GM18907 (cell line): ENCODE measurements at regions not wholly inside any gene's neighbourhood (a gene's known extent, or its start where the extent isn't known, plus 50 kb on each side); places are given as distances from the start of the nearest gene placed in this dataset.

ENCODE experiments used
- ATAC-seq: cut with Tn5 transposase; IDR thresholded peaks from one replicate; pipeline ENCODE4 v1.9.1; 2021; ENCODE audit warnings: mild to moderate bottlenecking, moderate library complexity; ENCODE audit not compliant: unreplicated experiment

DNA sequence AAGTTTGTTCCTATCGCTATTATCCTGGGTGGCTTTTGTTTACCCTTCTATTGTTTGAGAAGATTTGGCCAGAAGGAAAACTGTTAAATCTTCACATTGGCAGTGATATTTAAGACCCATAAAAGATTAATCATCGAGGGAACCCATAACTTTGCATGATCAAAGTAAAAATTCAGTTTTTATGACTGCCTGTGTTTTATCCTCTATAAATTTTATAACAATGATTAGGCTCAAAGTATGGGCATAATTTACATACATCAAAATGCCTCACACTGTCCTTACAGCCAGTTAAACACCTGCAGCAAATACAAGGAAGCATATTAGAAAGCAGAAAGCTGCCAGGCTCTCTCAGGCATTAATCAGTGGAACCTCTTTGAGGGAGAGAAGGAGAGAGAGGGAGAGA lies 289.1 kb downstream of the ICOS start:
- ATAC-seq, result no peak

DNA sequence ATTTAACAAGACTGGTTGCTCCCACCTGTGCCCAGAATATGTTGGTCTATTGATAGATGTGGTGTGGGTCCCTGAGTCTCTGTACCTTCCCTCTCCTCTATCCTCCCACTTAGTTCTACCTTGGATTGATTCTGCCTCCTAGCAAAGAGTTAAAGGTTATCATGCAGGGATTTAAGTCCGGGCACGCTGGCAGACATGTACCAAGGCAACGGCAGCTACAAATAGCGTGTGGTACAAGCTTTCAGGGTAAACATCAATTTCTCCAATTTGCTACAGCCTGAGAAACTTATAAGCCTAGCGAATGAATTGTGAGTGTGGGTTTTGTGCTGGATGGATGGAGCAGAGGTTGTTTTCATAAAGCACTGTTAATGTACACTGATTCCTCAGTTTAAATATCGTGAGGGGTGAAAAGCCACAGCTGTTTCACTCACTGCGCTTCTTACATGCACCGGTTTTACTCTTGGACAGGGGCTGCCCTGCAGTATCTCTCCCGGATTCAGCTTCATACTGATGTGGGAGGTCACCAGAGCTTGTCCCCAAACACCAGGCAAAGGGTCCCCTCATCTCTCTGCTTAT lies 289.8 kb downstream of the ICOS start:
- no peak for ATAC-seq

DNA sequence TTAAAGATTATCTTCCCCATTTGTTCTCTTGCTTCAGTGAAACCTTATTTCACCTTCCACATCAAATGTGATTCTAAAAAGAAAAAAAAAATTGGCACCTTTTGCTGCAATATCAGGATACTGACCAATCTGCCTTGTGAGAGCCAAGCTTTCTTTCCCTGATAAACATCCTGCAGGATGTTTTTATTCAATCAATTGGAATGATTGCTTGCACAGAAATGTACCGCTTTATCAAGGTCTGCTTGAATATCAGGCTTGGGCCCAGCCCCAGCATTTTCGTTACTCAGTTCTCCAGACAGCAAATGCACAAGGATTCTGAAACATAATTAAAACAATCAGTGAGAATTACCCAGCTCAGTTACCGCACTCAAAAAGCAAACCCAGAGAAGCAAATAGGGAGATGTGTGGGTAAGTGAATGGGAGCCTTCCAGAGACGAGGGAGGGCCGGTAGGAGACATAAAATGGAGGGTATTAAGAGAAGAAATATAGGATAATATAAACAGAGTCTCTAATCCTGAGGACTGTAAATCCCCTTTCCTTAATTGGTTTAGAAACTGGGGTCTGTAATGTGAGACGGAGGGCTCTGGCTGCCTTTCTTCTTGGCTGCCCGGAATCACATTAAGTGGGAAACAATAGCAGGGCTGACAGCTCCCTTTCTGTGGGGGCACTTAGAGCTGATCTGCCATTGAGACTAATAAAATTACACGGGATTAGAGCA lies 291.8 kb downstream of the ICOS start:
- ATAC-seq, result no peak

DNA sequence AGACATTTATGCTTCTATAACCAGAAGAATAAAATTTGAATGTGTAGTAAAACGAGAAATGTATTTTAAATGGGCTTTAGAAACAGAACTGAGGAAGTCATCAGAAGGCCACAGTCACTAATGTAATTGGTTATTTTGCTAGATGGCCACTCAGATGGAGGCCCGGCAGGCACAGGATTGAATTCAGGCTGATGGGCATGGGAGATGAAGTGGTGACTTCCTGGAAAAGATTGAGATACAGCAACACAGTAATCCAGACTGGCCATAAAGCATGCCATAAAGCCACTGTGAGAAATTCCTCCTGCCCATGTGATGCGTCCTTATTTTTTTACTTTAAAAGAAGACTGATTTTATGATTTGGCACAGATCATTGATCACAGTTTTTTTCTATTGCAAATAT lies 297.7 kb downstream of the ICOS start:
- ATAC-seq, result no peak

DNA sequence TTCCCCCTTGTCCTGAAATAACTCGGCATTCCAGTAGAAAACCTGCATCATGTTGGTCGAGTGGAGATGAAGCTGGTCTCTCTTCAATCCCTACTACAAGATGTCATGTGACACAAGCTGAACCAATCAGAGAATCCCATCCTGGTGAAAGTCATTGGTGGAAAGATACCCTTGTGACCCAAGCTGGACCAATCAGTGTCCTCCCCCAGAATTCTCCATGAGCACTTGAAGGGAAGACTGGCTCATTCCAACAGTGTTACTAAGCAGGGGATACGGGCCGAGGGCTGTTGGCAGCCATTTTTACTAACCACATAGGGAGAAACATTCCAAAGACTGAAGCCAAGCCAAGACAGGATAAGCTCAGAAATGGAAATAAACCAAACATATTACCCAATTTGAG lies 298.3 kb downstream of the ICOS start:
- no peak for ATAC-seq

DNA sequence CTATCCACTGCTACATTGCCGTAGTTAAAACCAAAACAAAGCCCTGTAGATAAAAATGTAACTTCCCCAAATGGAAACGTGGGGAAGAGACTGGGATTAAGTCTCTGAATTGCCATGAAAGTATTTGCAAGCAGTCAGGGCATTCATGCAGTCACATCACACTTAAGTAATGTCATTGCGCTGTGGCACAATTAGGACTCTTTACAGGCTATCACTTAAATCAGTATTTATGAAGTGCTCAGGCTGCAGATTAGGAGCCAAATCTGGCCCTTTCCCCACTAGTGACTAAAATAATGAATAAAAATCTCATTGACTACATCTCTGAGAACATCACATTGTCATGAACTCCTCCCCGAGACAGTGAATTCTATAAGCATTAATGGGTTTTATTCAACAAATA lies 300.9 kb downstream of the ICOS start:
- ATAC-seq, result no peak

DNA sequence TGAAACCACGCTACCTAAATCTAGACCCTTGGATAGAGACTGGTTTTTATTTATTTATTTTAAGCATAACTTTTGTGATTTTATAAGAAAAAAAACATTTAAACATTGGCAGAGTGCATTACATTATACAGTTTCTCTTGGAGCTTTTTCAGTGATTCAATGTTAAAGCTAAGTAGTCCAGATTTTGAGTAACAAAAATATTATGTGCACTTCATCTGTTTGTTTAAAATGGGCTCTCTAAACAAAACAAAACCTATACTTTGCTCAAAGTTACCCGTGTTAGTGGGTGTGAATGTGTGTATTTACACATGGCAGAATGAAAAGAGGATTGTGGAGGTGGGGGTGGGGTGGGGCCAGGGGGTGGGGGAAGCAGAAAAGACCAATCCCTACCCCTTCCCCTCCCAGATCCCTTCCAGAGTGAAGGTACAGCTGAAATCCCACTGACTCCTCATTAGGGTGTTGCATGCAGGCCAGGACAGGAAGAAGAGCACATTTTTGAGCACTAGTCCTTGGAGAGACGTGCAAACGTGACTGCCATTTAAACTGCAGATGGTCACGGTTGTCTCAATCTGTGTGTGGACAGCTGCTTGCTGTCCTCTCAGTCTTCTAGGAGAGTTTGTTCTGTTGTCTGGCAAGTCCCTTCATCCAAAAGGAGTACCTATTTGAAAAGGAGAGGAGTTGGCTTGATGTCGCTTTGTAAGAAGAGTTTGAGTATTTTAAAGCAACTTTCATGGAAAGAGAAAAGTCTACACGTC lies 303.0 kb downstream of the ICOS start:
- ATAC-seq, result no peak

DNA sequence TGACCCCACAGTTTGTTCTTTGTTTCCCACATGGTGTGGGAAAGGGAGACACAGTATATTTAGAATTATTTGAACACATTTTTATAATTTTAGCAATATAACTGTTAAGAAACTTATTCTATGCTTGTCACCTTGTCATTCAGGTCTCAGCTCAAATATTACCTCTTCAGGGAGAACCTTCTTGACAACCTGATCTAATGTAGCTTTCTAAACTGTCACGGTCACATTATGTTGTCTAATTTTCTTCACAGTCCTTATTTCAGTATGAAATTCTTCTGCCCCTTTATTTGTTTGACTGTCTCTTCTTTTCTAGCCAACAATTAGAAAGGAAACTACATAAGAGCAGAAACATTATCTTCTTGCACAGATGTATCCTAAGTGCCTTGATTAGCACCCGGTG lies 304.3 kb upstream of the PARD3B start:
- no peak for ATAC-seq

DNA sequence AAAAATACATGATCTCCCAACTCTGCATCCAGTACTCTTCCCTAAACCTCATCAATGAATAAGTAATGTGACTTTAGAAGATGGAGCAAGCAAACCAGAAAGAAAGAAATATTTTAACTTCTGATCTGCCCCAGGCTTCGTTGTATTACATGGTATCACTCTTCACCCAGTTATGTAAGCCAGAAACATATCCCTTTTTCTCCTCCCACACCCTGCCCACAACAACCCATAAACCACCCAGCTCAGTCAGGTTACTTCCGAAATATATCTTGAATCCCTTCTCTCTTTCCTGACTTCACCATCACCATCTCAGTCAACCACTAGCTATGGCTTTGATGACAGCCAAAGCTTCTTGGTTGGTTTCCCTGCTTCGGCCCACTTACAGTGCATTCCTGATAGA lies 295.8 kb upstream of the PARD3B start:
- no peak for ATAC-seq

DNA sequence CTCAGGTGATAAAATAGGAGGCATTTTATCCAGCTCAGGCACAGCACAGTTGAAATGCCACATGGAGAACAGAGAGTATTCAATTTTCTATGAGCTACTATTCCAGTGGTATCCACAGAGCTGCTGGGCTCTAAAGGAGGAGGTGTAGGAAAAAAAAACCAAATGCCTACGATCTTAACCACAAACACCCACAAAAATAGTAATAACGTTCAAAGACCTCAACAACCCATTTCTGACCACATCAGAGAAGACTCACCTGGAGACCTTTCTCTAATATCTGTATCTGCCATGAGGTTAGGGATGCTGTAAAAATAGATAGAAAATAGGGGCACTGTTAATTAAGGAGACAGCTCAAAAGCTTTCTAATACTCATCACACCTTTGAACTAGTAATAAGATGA lies 294.6 kb upstream of the PARD3B start:
- peak; percentile 28 for ATAC-seq

DNA sequence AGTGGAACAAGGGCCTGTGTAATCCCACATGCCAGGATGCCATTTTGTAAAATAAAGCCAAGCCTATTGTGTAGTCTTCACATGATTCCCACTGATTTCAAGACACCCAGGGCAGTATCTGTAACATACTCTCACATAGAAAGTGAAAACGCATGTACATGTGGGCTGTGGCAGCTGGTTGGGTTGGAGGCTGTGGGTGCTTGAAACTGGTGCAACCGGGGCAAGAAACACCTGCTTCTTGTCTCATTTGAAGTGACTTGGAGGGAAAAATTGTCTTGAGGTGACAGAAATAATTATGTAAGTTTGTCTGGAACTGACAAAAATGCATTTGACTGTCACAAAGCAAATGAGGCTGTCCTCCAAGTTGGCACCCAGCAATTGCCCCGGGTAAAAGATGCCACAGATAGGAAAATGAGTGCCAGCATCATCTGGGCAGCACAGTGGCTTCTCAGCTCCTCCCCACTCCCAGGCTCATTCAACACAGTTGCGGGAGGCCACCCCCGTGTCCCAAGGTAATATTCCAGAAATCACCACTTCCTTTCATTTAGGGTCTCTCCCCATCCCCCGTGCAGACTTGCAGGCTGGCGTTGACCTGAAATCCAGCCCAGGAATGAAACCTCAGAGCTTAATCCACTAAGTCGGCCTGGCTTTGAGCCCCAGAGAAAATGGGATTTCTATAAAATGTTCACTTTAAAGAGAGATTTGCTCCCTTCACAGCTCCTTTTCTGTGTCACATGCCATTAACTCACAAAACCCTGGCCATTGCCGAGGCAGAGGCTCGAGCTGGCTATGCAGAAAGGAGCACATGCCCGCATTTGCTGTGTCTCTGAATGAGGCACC lies 293.9 kb upstream of the PARD3B start:
- peak; percentile 75 for ATAC-seq

DNA sequence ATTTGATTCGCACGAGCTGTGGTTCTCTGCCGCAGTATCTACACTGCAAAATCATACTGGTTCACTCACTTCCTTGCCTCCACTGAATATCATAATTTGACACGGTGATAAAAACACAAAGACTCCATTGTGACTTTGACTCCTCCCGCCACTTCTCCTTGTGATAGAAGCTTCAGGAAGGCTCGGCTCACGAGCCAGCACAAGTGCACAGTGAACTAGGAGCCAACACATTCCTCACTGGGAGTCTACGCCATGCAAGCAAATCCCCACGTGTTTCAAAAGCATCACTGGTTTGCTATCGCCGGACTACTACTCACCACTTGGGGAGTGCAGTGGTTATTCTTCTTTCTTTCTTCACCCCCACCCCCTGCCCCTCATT lies 293.3 kb upstream of the PARD3B start:
- no peak for ATAC-seq

DNA sequence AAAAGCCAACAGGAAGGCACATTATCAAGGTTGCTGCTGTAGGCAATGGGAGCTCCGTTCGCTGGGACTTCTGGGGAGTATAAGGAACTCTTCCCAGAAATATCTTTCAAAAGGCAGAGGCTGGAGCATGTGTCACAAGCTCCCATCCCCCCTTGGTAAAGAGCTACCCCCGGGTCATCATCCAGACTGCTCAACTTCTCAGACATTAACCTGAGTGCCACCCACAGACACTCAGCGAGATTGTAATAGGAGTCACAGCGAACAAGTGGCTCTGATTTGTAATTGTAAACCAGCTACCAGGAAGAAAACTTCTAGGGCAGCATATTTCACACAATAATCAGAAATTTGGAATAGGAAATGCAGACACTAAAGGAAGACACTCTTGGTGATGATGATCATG lies 290.2 kb upstream of the PARD3B start:
- ATAC-seq, result no peak

DNA sequence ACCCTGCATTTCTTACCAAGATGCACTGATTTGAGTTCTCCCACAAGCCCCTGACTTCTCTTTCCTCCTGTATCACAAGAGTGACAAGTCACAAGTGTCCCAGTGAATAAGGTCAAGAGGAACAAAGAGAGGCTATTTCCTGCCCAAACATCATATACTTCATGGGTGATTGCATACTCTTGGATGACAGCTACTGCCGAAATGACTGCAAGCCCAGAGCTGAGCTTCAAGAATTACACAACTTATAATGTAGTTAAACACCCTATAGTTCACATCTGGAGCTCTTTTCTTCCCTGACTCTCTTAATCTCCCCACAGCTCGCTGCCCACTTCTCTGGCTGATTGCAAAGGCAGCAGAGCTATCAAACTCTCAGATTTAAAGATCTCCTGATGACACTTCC lies 289.7 kb upstream of the PARD3B start:
- no peak for ATAC-seq

DNA sequence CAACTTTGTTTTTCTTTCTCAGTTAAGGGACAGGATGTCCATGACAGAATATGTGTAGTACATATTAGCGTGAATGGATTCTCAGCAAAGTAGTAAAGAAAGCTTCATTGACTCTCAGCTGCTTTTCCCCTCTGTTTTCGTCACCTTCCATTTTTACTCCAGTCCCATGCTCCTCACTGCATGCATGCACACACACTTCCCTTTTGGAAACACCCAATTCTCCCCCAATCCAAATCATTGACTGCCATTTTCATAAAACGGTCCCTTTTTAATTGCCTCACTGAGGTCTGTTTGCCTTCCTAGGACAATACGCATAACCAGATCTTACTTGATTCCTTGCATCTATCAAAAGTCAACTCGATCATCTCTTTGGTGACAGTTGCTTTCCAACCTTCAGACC lies 287.5 kb upstream of the PARD3B start:
- ATAC-seq, result no peak

DNA sequence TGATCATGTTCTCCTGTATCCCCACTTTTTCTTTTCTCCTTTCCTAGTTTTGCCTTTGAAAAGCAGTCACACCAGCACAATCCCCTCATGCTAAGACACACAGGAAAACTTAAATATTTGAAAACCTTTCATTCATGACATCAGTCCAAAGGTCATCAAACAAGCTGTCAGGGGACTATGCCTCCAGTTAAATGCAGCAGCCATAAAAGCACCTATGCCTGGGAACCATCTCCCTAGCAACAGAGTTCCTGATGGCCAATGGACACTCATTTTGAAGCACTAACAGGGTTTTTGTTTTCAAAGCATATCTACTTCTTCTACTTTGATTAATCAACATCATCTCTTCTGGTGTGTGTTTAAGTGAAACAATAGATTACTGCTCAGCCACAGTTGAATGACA lies 286.4 kb upstream of the PARD3B start:
- no peak for ATAC-seq

DNA sequence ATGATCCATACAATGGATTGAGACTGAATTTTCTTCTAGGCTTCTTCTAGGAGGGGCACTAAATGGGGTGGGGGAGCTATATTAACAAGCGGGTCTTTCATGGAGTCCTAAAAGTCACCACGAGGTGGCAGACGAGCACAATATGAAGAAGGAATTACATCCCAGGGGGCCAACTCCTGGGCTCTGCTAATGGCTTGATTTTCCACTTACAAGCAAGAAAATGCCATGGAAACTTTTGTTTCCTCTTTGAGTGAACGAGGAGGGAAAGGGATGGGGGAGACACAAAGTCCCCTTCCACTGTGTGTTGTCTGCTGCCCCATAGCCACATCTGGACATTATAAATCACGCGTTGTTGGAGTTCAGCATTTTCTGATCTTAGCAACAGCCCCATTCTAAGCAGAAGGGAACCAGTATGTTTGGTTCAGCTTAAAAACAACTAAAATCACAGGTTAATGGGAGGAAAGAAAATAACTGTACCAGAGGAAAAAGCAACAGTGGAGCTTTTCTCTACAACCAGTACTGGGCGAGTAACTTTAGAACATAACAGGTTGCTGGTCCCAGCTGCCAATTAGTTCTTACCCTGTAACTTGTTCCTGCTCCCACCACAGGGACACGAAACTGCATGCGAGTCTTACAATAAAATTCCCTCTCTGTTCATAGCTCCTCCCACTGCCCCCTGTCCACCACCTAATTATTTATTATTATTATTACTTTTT lies 285.0 kb upstream of the PARD3B start:
- ATAC-seq, result peak; percentile 82

DNA sequence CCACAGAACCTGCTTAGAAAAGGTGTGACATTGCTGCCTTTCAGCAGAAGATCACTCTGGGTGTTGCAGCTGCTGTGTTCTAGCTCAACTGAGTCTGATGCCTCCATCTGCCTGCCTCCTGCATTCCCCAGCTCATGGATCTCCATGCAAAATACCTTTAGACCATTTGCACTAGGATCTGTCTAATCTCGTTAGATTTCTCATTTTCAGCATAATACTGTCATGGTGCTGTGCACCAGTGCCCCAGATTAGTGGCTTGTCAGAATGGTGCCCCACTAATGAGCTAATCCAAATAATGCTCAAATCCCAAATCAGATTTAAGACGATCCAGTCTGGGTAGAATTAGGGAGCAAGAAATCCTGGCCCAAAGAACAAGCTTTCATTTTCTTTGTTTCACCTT lies 284.4 kb upstream of the PARD3B start:
- no peak for ATAC-seq

DNA sequence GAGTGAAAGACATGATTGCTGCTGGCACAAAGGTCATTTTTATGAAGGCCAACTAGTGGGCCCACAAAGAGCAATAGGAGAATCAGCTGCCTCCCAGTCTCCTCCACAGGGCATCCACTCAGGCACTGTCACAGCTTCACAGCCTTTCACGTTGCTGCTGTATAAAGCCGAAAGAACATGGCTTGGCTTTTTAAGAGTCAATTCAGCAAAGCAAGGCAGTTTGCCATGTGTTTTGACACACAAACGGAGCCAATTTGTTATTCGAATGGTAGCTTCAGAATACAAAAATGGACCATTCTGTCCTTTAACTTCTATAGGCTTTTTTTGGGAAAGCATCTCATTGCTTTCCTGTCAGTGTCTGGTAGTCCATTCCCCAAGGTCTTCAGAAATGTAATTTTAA lies 283.4 kb upstream of the PARD3B start:
- ATAC-seq, result no peak

DNA sequence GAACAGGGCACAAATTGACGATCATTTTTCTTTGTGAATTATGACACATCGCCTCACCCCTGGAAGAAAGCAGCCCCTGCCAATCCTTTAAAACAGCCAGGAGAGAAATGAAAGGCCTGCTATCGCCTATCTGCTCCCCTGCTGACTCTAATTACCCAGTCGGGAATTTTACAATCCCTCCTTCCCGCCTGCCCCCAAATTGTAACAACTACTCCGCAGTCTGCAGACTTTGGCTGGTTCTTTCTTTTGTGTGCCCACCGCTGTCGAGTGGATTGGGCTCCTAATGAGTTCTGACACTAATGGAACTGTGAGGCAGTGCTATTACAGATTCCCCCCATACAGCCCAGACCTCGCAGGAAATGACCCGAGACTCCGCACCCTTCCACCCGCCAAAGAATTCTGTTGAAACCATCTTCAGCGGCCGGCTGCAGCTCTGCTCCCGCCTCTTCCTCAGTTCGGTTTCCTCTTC lies 281.2 kb upstream of the PARD3B start:
- no peak for ATAC-seq
